HEK293 (cell line): ENCODE measurements at regions not wholly inside any gene's neighbourhood (a gene's known extent, or its start where the extent isn't known, plus 50 kb on each side); places are given as distances from the start of the nearest gene placed in this dataset.

ENCODE experiments used
- ATF2 ChIP-seq: fragments of 450-650 bp; formaldehyde crosslinking; IDR thresholded peaks from 2 replicates; pipeline ENCODE4 v1.5.1; 2016; ENCODE audit warnings: missing biosample characterization, missing genetic modification characterization, low read depth
- CTCF ChIP-seq: fragments of 450-650 bp; formaldehyde crosslinking; IDR thresholded peaks from 2 replicates; pipeline ENCODE4 v1.5.1; 2016; ENCODE audit warnings: missing biosample characterization, missing genetic modification characterization
- REST ChIP-seq: fragments of 450-650 bp; formaldehyde crosslinking; IDR thresholded peaks from 2 replicates; pipeline ENCODE4 v1.5.1; 2016; ENCODE audit warnings: missing biosample characterization, missing genetic modification characterization
- SETDB1 ChIP-seq: IDR thresholded peaks from one replicate; pipeline ENCODE4 v1.6.1; 2017; ENCODE audit warnings: mild to moderate bottlenecking, low read length, moderate library complexity, mixed read lengths; ENCODE audit not compliant: insufficient read length
- TCF7L2 ChIP-seq: IDR thresholded peaks from 2 replicates; pipeline ENCODE4 v1.6.1; 2011; ENCODE audit warnings: low read depth, mild to moderate bottlenecking, inconsistent platforms, low read length, moderate library complexity, borderline replicate concordance
- YY1 ChIP-seq: fragments of 450-650 bp; formaldehyde crosslinking; IDR thresholded peaks from 2 replicates; pipeline ENCODE4 v1.5.1; 2018; ENCODE audit warnings: missing biosample characterization, missing genetic modification characterization
- YY2 ChIP-seq: fragments of 450-650 bp; formaldehyde crosslinking; IDR thresholded peaks from 2 replicates; pipeline ENCODE4 v1.5.1; 2016; ENCODE audit warnings: missing biosample characterization, missing genetic modification characterization
- ZBTB21 ChIP-seq: fragments of 450-650 bp; formaldehyde crosslinking; IDR thresholded peaks from 2 replicates; pipeline ENCODE4 v1.5.1; 2017; ENCODE audit warnings: missing biosample characterization, missing genetic modification characterization
- ZNF174 ChIP-seq: fragments of 450-650 bp; formaldehyde crosslinking; IDR thresholded peaks from 2 replicates; pipeline ENCODE4 v1.5.0; 2017; ENCODE audit warnings: missing biosample characterization, mild to moderate bottlenecking, missing genetic modification characterization
- ZNF2 ChIP-seq: fragments of 450-650 bp; formaldehyde crosslinking; IDR thresholded peaks from 2 replicates; pipeline ENCODE4 v1.5.1; 2016; ENCODE audit warnings: missing biosample characterization, missing genetic modification characterization
- ZNF549 ChIP-seq: fragments of 450-650 bp; IDR thresholded peaks from 2 replicates; pipeline ENCODE4 v1.5.1; 2018; ENCODE audit warnings: missing biosample characterization, missing genetic modification characterization, mild to moderate bottlenecking, inconsistent platforms, moderate library complexity
- ZNF777 ChIP-seq: fragments of 450-650 bp; formaldehyde crosslinking; IDR thresholded peaks from 2 replicates; pipeline ENCODE4 v1.5.1; 2017; ENCODE audit warnings: missing biosample characterization, missing genetic modification characterization, borderline replicate concordance

- TF ChIP-seq CTCF (tag by site-specific recombination) (no peak), SETDB1 (no peak), ZNF174 (no peak), YY1 (tag by site-specific recombination) (no peak), ATF2 (tag by site-specific recombination) (no peak), REST (no peak), TCF7L2 (no peak), ZBTB21 (tag by site-specific recombination) (no peak), YY2 (tag by site-specific recombination) (no peak), ZNF777 (tag by site-specific recombination) (no peak), ZNF2 (tag by site-specific recombination) (no peak), ZNF549 (tag by site-specific recombination) (no peak)
Observed at GRCh38 chr3:77932926-77933325, 893.0 kb downstream of the ROBO2 start.
